GM21529 (cell line): ENCODE measurements at regions not wholly inside any gene's neighbourhood (a gene's known extent, or its start where the extent isn't known, plus 50 kb on each side); places are given as distances from the start of the nearest gene placed in this dataset.

Source experiments
- ATAC-seq: cut with Tn5 transposase; IDR thresholded peaks from one replicate; pipeline ENCODE4 v1.9.1; 2021; ENCODE audit not compliant: unreplicated experiment

DNA sequence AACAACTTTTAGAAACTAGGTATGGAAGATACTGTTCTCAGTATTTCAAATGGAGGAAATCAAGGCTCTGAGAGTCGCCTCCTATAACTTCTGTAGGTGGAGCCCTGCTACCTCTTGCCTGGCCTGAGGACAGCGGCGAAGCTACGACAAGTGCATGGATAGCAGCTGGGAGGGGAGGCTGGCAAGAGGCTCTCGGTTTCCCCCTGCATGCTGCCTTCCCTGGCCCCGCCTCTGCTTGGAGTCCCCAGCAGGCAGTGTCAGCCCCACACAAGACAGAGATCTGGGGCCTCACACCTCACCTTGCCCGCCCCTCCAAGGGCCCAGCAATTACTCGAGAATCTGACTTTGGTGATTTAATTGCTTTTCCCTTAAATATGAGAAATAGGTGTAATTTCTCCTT is 107.6 kb upstream of the POU3F3 start:
- ATAC-seq = no peak

DNA sequence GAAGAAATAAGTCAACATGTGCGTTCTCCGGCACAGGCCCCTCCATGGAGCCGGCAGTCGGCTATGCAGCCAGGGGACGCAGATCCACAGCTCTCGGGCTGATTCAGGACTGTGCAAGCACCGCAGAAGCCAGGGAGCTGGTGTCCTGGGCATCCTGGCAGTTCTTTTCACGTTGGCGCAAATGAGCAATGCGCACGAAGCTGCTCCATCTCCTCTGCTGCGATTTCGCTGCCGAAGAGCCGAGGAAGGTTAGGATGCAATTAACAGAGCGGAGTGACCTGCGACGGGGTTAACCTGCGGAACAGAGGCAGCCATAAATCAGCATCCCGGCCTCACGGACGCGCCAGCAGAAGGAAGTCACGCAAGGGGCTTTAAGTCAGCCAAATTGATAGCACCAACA is 107.1 kb upstream of the POU3F3 start:
- no peak for ATAC-seq

DNA sequence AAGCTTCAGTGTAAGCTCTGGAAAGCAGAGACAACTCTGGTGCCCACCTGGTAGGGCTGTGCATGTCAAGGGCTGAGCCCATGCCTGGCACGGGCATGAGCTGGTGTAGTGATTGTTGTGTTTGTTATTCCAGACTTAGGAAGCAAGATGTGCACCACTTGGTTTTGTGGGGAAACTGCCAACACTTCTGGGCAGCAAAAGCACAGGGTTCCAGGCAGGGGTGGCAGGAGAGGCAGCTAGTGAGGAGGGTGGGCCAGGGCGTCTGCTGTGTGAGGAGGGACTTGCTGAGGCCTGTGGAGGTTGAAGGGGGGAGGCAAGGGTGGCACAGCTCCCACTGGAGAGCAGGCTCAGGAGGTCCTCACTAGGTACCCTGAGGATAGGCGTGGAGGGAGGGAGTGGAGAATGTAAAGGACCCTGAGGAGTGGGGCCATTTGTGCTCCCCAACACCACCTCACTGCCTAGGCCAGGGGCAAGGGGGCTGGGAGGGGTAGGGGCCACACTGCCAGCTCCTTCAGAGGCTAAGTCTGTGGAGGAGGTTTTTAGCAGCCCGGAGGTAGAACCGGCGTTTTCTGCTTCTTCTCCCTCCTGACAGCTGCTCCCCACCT is 104.0 kb upstream of the POU3F3 start:
- ATAC-seq = no peak

DNA sequence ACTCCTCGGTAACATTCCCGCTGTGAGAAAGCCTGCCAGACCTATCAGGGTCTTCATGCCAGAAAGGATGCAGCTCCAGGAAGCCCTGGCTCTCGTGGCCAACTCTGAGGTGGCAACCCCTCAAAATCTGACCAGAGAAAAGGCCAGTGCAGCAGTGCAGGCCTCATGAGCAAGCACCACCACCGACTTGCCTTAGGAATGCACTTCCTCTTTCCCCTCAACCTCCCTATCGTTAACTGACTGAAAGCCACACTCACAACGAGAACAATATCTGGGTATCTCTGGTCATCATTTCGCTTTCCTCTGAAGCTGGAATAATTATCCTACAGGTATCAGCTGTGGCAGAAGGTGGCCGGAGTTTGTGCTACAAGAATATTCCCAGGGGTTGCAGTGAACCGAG is 101.4 kb upstream of the POU3F3 start:
- no peak for ATAC-seq

DNA sequence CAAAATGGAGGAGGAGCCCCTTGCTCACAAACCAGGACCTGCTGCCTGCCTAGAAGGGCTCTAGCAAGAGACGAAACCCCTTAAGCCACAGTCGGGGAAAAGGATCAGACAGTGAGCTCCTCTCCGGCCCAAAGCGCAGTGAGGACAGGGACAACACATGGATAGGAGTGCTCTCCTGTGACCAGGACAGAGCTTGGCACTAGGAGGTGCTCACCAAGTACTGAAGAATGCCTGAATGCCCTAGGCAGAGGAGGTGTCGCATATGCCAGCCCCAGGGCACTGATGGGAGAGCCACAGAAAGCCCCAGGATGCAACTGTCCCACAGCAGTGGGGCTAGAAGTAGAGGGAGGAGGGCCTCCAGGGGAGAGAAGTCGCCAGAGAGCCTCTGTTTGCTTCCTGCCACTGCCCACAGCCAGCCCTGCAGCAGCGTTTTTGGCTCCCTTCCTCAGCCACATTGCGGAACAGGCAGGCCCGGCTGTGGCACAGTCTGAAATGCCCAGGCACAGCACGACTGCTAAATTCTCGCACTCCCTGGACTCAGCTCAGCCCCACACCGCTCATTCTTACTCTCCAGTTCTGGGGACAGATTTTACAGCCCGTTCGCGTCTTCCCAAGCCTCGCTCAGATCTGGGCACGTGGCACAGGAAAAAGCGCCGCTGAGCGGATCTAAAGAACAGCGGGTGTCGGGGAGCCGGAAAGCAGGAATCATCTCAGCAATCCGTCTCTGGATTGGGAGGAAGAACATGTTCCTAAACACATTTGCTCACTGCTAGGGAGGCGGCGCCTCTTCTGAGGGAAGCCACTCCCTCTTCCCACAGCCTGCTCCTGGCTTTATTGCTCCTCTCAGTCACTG is 98.7 kb upstream of the POU3F3 start:
- no peak for ATAC-seq

DNA sequence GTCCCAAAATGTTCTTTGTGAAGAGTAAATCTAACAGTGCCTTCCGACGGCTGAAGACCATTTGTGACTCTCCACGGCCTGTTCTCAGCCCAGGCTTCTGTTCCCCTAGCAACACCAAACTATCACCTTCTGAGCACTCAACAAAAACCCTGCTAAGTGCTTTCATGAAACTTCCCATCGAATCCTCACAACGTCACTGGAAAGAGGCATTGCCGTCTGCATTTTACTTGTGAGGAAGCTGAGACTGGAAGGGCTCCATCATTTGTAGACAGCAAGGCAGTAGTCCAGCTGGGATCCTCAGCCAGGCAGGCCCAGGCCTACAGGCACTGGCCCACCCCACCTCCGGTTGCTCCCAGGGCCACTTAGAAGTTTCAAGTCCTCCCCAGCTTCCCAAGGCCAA is 97.8 kb upstream of the POU3F3 start:
- ATAC-seq = no peak

DNA sequence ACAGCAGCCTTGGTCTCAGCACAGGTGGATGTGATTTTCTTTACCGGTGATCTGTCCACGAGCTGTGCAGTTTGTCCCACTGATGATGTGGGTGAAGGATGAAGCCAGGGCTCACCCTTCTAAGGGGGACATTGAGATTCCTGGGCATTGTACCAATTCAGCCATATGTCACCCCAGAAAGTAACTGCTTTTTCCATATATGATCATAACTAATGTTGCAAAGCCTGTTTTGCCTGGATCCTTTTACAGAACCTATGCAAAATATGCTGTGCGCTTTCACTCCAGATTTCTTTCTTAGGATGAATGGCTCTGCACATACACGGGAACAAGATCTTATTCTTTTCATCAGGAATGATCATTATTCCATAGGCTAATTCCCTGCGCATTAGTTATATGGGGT is 96.9 kb upstream of the POU3F3 start:
- no peak for ATAC-seq

DNA sequence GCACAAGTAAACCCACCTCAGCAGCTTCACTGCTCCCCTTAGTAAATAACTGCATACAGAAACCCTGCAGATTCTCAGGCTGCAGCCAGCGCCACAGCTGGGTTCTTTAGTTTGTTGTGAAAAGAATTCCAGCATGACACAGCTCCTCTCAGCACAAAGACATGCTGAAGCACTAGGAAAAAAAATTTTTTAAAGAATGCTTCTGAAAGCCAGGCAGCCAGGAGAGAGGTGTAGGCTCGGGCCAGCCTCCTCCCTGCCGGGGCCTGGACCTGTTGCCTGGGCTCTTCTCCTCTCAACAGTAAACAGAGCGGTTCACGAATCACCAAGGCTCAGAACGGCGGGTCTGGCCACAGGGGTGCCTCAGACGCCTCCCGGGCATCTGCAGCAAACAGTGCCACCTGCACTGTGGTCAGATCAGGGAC is 95.7 kb upstream of the POU3F3 start:
- no peak for ATAC-seq

DNA sequence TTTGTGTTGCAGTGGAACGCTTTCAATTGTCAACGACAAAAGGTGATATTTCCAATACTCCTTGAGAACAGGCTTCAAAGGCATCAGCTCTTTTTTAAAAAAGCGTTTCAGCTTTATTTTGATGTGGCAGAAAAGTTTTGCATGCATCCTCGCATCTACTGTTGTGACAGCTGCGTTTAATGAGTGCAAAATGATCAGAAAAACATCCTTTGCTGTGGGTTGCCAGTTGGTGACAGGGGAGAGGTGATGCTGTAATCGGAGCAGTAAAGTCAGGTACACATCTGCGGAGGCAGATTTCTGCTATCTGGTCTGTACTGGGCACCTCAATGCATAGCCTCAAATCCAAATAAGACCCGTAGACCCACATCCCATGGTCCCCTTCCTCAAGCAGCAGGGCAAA is 91.9 kb upstream of the POU3F3 start:
- no peak for ATAC-seq

DNA sequence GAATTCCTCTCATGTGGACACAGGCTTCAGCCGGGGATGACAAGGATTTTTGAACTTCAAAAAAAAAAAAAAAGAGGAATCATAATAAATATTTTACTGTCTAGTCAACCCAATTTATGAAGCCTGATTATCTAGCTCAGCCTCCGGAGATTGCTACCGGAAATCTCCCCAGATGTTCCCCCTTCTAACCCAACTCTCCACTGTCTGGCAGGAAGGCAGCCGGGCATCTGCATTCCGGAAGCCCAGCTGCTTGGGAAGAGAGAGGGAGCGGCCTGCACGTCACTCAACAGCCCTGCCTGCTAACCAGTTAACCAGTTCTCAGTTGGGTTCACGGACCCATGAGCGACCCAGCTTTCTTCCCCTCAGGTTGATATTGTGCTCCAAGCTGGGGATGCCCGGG is 87.2 kb upstream of the POU3F3 start:
- no peak for ATAC-seq

DNA sequence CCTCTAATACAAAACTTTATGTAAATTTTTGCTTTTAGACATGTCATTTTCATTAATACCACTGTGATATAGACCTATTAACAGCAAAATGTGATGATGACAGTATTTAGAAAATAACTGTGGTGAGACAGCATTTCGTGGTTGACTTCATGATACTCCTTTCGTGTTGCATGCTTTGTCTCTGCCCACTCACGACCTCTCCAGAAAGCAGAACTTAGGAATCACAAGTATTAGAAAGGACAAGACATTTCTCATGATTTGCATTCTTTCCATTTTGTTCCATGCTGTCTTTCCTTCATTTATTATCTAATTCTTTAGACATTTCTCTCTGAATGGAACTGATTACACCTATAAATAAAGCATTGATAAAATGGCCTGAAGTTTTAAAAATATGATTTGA is 85.2 kb upstream of the POU3F3 start:
- ATAC-seq = no peak

DNA sequence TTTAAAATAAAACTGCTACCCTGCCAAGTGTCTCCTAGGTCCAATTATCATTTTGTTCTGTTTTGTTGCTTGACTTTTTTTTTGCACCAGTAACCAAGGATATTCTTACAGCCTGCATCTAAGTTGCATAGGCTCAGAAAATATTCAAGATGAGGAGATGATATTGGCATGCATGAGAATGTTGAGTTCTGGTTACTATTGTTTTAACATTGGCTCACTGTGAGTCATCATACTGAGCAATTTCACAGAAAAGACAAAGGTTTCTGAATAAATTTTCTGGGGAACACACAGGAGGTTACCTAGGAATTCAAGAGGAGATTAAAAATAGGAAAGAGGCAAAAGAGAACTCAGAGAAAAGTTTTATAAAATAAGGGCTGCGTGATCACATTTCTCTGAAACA is 84.8 kb upstream of the POU3F3 start:
- no peak for ATAC-seq

DNA sequence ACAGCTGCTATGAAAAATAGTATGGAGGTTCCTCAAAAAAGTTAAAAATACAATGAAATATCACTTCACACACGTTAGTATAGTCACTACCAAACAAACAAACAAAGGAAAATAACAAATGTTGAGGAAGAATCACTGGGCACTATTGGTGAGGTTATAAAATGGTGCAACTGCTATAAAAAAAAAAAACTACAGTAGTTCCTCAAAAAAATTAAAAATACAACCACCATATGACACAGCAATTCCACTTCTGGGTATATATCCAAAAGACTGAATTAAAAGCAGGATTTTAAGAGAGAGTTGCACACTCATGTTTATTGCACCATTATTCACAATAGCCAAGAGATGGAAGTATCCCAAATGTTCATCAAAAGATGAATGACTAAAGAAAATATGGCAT is 80.9 kb upstream of the POU3F3 start:
- ATAC-seq = no peak

DNA sequence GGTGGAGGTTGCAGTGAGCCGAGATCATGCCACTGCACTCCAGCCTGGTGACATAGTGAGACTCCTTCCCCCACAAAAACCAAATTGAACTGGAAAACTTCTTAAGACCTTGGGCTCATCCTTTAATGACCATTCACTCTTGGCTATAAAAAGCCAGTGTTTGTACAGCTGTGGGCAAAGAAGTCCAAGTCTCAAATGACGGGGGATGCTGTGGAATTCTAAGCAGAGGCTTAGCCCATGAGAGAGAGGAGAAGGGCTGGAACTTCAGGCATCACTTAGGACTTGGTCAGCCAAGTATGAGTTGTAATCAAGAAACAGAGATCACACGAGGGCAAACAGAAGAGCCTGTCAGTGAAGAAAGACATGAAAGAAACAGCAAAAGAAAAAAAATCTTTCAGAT is 79.3 kb upstream of the POU3F3 start:
- ATAC-seq = no peak

DNA sequence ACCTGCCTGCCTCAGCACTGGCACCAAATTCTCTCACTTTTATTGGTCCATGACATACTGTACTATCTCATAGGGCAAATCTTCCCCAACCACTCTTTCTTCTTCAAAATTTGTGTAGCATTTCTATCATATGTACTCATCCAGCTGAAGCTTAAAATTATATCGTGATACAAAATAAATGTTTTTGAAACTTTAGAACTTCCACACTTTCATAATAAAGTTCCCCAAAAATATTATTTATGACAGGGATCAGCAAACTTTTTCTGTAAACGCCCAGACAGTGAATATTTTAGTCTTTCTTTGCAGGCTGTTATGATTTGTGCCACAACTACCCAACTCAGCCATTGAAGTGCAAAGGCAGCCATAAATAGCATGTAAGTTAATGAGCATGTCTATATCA is 76.2 kb upstream of the POU3F3 start:
- no peak for ATAC-seq

DNA sequence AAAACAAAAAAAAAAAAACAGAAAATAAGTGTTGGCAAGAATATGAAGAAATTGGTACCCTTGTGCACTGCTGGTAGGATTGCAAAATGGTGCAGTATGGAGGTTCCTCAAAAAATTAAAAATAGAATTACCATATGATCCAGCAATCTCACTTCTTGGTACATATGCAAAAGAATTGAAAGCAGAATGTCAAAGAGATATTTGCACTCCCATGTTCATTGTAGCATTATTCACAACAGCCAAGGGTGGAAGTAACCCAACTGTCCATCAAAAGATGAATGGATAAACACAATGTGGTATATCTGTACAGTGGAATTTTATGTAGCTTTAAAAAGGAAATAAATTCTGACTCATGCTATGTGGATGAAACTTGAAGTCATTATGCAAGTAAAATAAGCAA is 72.8 kb upstream of the POU3F3 start:
- ATAC-seq = no peak

DNA sequence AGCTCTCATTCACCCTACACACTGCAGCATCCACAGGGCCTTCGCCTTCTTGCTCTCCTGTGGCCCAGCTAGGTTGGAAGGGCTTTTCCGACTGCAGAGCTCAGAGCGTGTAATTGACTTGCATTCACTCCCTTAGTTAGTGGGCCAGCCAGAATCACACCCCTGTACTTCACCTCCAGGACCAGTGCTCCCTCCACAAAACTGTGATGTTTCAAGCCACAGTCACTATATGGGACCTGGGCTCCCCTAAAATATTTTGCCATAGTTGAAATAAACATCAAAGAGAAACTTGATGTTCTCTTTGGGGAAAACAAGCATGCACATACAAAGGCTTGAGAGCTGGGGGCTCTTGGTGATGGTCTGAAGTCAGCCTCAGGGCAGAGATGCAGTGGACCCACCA is 69.7 kb upstream of the POU3F3 start:
- ATAC-seq = no peak

DNA sequence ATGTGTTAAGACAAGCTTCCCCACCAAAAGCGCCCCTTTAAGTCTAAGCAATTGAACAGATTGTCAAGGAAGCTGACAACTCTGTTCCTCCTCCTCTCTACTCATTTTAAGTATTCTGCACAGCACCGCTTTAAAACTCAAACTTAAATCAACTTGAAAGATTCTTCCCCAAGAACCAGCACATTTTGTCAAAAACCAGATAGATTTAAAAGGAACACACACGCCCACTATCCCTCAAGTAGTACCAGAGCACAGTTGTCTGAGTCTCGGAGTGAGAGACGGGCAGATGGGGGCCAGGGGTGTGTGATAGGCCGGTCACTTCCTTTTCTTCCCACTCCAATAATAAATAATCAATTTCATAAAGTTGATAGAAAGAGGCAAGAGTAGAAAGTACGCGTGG is 67.7 kb upstream of the POU3F3 start:
- no peak for ATAC-seq

DNA sequence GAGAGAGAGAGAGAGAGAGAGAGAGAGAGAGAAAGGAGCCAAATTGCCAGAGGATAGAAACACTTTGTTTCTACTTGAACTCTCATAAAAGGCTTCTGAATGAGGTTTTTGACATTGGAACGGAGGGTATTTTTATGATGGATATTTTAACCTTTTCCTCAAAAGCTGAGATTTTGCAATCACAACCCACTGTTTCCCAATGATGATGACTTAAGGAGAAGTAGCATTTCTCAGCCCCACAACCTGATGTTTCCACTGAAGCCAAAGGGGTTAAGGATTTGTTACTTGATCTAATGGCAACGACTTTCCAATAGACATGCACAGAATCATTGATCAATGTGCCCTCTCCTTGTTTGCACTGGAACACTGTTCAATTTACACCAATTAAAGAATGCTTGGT is 67.1 kb upstream of the POU3F3 start:
- ATAC-seq = no peak

DNA sequence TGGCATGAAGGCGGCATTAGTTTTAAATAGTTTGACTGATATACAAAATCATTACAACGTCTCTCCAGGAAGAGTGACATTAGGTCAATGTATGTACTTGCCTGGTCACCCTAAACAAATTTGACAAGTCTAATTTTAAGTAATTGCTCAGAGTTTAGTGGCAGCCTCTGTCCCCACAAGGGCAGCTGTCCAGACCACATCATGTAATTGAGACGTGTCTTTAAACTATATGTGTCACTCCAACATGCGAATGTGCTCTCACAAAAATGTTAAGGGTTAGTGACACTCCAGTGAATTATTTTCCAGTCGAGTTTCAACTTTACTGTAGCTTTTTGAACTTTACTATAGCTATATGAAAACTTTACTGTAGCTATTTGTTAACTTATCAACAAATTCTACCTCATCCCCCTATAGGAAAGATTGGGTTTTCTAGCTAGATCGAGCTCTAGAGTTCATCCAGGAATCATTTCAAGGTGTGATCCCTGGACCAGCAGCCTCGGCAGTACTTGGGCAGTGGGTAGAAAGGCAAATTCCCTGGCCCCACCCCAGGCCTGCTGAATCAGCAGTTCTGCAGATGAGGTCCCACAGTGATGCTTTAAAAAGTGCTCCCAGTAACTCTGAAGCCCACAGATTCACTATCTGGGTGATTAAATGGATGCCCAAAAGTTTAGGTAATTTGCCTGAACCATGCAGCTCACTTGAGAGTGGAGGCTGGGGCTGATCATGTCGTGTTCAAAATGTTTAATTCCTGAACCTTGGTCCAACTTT is 66.4 kb upstream of the POU3F3 start:
- ATAC-seq = no peak

DNA sequence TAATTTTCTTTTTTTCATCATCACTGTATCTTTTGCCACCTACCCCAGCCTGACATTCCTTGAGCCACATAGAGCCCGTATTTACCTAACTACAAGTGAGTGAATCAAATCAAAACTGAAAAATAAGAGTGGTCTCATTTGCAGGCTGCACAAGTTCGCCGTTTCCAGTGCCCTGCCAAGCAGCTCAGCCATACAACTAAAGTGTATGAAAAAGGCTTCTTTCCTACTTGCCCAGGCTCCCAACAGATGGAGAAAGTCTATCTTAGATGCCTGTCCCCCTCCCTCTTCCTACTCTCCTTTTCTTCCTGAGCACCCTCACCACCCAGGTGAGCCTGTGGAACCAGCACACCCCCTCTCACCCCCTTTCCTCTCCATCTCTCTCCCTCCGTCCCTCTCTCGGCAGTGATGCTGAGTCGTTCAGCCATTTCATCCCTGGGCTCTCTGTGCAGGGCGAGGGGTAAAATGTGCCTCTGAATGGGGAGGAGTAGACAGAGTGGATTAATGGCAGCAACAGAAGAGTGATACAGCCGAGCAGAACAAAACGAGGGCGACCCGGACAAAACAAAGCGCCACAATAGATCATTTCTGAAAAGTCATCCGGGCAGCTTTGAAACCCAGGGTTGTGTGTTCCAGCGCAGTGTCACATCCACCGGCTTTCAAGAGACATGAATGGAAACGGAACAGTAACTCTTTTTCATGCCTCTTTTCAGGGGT is 65.0 kb upstream of the POU3F3 start:
- no peak for ATAC-seq
